NOMO-1 treated with dmso at 0.1 percent for 144 hours (cell line): ENCODE measurements at regions not wholly inside any gene's neighbourhood (a gene's known extent, or its start where the extent isn't known, plus 50 kb on each side); places are given as distances from the start of the nearest gene placed in this dataset.

Experiments
- DNase-seq: peaks from one replicate; lab custom pipeline; 2025; ENCODE audit not compliant: unreplicated experiment; lab: John Stamatoyannopoulos, UW

DNA sequence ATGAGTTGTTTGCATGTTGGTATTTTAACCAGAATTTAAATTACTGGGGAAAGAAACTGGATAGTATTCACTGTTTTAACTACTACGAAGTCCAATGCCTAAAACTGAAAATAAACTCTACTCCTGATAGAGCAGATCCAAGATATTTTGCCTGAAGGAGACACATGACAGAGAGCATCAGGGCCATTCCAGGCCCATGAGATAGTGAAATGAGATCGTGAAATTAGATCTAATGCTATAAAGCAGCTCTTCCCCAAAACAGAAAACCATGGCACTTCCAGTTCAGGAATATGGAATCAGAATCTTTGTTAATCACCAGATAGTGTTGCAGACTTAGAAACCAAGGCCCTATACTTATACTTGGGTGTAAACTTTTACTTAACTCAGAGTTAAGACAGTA is 124.3 kb upstream of the CACNA2D1 start:
- DNase-seq = no peak

DNA sequence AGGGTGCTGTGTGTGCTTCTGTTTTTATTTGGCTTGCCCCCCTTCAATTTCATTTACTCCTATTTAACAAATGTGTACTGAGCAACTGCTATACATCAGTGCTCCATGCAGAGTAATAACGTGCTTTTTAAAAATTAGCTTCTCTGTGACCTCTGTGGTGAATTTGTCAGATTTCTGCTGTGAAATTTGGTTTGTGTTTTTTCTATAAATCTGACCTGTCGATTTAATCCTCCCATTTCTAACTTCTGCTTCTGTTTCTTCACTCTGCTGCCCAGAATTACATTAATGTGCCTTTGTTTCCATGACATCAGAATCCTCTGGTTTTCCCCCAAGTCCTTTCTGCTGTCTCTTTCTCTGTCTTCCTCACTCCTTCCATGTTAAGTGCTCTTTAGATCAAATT is 123.8 kb upstream of the CACNA2D1 start:
- no peak for DNase-seq

DNA sequence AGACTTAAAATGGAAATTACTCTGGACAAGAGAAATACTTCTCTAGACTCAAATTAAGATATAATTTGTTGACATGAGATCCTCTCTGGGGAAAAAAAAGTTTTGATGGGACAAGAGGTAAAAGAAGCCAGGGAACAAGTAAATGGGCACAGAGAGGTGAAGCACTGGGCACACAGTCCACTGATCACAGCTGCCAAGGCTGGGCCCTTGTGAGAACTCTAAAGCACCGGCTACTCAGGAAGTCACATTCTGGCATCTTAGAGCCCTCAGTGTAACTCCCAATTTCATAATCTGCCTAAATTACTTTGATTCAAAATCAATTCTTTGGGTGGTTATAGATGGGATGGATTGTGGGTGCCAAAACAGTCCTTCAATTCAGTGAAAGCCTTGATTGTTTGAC is 123.2 kb upstream of the CACNA2D1 start:
- DNase-seq = no peak

- DNase-seq = no peak
Observed at GRCh38 chr7:82562716-82563404, 119.3 kb upstream of the CACNA2D1 start.

- no peak for DNase-seq
Observed at GRCh38 chr7:82559193-82559805, 115.7 kb upstream of the CACNA2D1 start.

DNA sequence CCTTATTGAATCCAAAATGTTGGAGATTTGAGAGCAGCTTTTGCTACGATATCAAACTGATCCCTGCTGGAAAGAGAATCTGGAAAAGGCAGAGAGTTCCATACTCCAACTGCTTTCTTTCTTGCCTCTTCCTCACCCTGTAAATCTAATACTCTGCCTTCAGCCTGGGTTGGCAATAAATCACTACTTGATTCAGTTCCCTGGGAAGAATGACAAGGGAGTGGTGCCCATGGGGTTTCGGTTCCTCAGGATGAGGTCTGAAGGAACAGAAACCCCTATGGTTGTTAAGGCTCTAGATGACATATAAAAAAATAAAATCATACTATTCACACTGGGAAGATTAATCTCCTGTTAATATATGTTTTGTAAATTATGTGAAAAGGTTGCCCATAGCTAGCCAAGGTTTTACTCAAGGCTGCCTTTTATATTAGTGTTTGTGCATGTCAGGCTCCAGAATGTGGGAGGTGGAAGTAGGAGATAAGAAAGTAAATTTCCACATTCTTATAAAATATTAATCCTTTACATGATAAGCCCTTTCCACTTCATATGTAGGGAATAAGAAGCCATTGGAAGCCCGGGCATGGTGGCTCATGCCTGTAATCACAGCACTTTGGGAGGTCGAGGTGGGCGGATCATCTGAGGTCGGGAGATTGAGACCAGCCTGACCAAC is 106.2 kb upstream of the CACNA2D1 start:
- DNase-seq = peak; percentile 95

GRCh38 chr7:82548141-82548688 is 104.6 kb upstream of the CACNA2D1 start:
- no peak for DNase-seq

GRCh38 chr7:82542665-82543064 is 99.1 kb upstream of the CACNA2D1 start:
- DNase-seq = no peak

DNA sequence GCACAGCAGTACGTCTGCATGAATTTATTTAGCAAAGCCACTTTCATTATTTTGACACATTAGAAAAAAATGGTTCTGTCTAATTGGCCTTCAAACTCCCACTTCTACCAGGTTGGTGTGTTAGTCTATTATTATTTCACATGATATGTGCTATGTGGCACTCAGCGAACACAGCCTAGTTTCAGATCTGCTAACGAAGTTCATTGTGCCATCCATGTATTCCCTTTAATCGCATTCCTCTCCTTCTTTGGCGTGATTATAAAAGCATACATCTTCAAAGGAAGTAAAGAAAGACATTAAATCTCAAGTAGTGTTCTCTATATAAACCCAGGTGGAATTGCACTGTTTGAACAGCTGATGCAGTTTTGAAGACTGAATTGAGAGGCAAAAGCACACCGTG is 96.4 kb upstream of the CACNA2D1 start:
- no peak for DNase-seq

GRCh38 chr7:82534684-82535083 is 91.1 kb upstream of the CACNA2D1 start:
- no peak for DNase-seq

- DNase-seq = no peak
Observed at GRCh38 chr7:82530361-82530760, 86.8 kb upstream of the CACNA2D1 start.

DNA sequence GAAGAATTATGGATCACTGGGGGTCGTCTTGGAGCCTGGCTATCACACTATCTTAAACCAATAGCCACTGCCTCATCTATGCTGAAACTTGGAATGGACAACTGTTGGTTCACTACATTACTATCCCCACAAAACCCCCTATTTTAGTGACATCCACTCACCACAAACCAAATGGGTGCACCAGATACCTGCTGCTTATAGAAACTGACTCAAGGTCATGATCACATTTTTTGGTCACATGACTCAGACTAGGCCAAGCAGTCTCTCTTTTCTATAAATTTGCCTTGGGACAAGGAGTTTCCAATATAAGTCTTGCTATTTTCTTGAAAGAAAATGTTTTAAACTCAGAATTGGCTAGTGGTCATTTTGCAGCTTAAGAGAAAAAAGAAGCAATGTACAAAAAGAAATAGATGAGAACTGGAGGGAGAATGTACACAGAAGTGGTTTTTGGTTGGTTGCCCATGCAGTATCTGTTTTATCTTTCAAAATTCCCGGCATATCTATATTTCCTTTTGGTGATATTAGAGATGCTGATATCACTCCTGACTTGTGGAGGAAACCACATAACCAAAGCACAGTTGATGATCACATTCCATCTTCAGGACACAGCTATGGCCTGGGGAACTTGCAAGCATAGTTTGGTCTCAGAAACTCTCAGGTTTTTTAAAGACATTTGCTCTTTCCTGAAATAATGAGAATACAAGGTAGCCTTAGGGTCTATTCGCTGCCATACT is 85.2 kb upstream of the CACNA2D1 start:
- DNase-seq = no peak

DNA sequence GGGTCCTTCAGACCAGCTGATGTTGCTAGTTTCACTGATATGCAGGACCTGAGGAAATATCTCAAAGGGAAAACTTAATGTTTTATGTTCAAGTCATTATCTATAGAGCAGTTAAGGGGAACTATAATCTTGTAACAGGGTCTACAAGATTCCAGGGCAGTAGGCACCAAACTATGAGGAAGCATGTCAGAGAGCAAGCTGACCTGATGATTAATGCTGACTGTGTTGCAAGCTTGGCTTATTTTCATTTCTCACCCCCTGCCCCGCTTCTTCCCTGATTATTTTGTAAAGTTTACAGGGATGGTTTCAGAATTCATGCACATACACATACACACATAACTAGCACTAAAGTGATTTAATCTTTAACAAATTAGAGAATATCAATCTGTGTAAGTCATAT is 84.3 kb upstream of the CACNA2D1 start:
- DNase-seq = peak; percentile 77

- no peak for DNase-seq
Observed at GRCh38 chr7:82521906-82522445, 78.4 kb upstream of the CACNA2D1 start.

DNA sequence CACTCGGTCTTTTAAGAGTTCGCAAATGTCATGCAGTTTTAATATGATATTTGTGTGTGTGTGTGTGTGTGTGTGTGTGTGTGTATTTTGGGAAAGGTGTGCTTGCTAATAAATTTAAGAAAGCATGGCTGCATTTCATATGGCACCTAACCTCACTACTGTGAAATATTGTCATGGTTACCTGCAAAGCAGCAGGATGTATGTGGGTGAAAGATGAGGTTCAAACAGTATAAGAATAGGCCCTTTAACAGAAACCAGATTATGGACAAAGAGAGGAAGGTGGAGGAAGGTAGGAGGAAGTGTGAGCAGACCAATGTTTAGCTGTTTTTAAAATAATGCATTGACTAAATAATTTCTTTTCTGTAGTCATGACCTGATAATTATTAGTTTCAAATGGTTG is 73.5 kb upstream of the CACNA2D1 start:
- no peak for DNase-seq

DNA sequence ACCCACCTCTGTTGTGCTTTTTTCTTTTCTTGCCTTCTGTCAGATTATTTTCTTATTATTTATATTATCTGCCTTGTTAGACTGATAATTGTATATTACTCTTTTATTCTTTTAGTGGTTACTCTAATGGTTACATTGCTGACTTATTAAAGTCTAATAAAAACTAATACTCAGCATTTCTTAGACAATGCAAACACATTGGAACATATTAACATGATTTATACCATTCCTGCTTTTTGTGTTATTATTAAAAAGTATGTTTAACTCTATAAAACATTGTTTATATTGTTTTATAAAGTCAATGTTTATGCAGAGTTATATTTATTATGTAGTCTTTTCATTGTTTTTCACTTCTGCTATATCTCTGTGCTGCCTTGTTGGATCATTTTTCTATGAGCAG is 68.0 kb upstream of the CACNA2D1 start:
- no peak for DNase-seq

DNA sequence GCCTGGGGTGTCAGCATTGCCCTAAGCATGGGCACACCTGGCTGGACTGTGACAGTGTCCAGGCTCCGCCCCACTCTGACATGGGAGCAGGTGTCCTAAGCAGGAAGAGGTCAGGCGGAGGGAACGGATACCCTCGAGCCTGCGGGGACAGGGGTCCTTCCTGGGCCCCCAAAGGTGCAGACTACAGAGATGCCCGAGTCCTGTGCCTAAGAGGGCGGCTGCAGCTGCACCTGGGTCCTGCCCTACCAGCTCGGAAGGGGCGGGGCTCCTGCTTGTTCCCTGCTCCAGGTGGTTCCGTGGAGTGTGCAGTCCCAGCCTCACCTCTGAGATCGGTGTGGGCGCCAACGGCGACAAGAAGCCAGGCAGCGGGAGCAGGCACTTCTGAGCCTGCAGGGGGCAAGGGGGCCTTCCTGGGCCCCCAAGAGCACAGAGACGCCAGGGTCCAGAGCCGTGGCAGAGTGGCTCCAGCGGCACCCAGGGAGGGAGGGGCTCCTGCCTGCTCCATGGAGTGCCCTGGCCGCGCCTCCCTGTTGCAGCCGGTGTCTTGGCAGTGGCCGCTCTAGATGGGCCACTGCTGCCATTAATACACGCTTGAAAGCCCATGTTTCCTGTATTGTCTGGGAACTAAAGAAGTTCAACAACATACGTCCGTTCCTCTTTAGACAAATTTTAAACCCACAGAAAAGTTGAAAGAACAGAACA is 64.5 kb upstream of the CACNA2D1 start:
- DNase-seq = no peak

DNA sequence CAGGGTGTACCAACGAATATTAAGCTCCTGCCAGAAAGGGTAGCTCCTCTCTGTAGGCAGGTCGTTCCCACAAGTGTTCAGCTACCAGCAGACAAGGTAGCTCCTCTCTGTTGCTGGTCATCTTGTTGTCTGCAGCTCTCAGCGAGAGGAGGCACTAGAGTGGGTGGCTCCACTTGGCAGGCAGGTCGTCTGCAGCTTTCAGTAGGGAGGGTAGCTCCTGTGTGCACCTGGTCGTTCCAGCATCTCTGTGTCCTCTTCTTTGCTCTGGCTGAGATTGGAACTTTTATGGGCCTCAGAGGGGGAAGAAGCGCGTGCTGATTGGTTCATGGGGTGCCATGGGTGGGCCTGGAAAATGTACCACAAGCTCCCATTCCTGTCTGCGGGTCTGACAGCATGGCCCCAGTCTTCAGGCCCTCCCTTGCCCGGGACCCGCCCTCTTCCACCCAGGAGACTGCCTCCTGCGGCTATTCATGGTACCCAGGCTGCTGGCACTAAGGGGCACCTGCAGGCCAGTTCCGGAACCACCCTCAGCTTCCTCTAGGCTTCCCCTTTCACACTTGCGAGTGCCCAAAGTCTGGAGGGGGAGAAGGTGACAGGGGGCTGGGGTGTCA is 63.9 kb upstream of the CACNA2D1 start:
- no peak for DNase-seq

GRCh38 chr7:82506702-82507101 is 63.1 kb upstream of the CACNA2D1 start:
- DNase-seq = no peak

DNA sequence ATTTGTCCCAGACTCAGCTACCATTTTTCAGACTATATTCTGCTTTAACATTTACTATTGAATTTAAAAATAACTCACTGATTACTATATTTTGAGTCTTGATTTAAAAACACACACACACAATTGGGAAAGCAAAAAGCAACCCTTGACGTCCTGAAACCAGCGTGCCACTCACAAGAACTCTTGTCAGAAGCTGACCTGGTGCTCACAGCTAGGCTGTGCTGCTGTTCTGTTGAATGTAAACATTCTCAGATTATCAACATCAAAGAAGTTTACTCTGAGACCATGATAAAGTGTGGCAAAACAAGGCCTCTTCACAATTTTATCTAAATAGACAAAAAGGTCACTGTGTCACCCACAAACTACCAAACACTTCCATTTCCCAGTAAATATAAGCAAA is 62.6 kb upstream of the CACNA2D1 start:
- no peak for DNase-seq
